ENCODE measurements at regions not wholly inside any gene's neighbourhood (a gene's known extent, or its start where the extent isn't known, plus 50 kb on each side); places are given as distances from the start of the nearest gene placed in this dataset.
A peak's percentile ranks its signal among the peaks of the same experiment; 100 is the strongest.

GRCh38 chr13:34357435-34358232 is 539.7 kb downstream of the RFC3 start:
- no peak overlapping the region for H3K27ac ChIP-seq (ENCODE audit: low read depth in 1 of 2, low read length in 2 of 2)
- no peak overlapping the region for H3K4me3 ChIP-seq (ENCODE audit: low read depth in 1 of 3, low read length in 3 of 3)
- no peaks in the 10 kb centered on the region for H3K4me1 ChIP-seq (ENCODE audit: control insufficient read depth in 4 of 4, insufficient read depth in 4 of 4, low read length in 3 of 4)
- no peaks in the 10 kb centered on the region for H3K9me3 ChIP-seq (ENCODE audit: control insufficient read depth in 4 of 4, low read length in 3 of 4)
- no peak overlapping the region for H3K9ac ChIP-seq (ENCODE audit: low read depth in 1 of 2, low read length in 2 of 2)
- peaks cover 0 to 3% (median 0%) of the 10 kb centered on the region in 4 donors for H3K27me3 ChIP-seq (ENCODE audit: control insufficient read depth in 4 of 4, insufficient read depth in 4 of 4, low read length in 3 of 4)
- DNase-seq (ENCODE audit: low spot score) = no peak
- no peaks in the 10 kb centered on the region for H3K36me3 ChIP-seq (ENCODE audit: control insufficient read depth in 4 of 4, insufficient read depth in 3 of 4, low read depth in 1 of 4, low read length in 3 of 4)
- WGBS = 61% methylated on average over 10 of the region's 10 CpGs
- TF ChIP-seq HNF4G (IDR thresholded peaks at IDR 0.05) (no peak), GABPA (IDR thresholded peaks at IDR 0.05 in 1 of 2, conservative IDR thresholded peaks at IDR 0.05 in 1 of 2) (no peak), FOXA2 (IDR thresholded peaks at IDR 0.05) (no peak), HNF4A (conservative IDR thresholded peaks at IDR 0.05) (no peak), JUND (IDR thresholded peaks at IDR 0.05) (no peak), FOXA1 (IDR thresholded peaks at IDR 0.05) (no peak), SP1 (IDR thresholded peaks at IDR 0.05) (no peak), NR2F2 (IDR thresholded peaks at IDR 0.05) (no peak), TAF1 (conservative IDR thresholded peaks at IDR 0.05) (no peak), RXRA (IDR thresholded peaks at IDR 0.05) (no peak), EGR1 (IDR thresholded peaks at IDR 0.05; ENCODE audit: low read depth in 2 of 2) (no peak), YY1 (IDR thresholded peaks at IDR 0.05) (no peak)
- TF ChIP-seq, protein P1, sequence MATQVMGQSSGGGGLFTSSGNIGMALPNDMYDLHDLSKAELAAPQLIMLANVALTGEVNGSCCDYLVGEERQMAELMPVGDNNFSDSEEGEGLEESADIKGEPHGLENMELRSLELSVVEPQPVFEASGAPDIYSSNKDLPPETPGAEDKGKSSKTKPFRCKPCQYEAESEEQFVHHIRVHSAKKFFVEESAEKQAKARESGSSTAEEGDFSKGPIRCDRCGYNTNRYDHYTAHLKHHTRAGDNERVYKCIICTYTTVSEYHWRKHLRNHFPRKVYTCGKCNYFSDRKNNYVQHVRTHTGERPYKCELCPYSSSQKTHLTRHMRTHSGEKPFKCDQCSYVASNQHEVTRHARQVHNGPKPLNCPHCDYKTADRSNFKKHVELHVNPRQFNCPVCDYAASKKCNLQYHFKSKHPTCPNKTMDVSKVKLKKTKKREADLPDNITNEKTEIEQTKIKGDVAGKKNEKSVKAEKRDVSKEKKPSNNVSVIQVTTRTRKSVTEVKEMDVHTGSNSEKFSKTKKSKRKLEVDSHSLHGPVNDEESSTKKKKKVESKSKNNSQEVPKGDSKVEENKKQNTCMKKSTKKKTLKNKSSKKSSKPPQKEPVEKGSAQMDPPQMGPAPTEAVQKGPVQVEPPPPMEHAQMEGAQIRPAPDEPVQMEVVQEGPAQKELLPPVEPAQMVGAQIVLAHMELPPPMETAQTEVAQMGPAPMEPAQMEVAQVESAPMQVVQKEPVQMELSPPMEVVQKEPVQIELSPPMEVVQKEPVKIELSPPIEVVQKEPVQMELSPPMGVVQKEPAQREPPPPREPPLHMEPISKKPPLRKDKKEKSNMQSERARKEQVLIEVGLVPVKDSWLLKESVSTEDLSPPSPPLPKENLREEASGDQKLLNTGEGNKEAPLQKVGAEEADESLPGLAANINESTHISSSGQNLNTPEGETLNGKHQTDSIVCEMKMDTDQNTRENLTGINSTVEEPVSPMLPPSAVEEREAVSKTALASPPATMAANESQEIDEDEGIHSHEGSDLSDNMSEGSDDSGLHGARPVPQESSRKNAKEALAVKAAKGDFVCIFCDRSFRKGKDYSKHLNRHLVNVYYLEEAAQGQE (IDR thresholded peaks at IDR 0.05) = no peak
- TF ChIP-seq, protein P2, sequence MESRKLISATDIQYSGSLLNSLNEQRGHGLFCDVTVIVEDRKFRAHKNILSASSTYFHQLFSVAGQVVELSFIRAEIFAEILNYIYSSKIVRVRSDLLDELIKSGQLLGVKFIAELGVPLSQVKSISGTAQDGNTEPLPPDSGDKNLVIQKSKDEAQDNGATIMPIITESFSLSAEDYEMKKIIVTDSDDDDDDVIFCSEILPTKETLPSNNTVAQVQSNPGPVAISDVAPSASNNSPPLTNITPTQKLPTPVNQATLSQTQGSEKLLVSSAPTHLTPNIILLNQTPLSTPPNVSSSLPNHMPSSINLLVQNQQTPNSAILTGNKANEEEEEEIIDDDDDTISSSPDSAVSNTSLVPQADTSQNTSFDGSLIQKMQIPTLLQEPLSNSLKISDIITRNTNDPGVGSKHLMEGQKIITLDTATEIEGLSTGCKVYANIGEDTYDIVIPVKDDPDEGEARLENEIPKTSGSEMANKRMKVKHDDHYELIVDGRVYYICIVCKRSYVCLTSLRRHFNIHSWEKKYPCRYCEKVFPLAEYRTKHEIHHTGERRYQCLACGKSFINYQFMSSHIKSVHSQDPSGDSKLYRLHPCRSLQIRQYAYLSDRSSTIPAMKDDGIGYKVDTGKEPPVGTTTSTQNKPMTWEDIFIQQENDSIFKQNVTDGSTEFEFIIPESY (IDR thresholded peaks at IDR 0.05) = no peak
- TF ChIP-seq, protein P3, sequence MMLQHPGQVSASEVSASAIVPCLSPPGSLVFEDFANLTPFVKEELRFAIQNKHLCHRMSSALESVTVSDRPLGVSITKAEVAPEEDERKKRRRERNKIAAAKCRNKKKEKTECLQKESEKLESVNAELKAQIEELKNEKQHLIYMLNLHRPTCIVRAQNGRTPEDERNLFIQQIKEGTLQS (IDR thresholded peaks at IDR 0.05) = no peak
- TF ChIP-seq, protein P4, sequence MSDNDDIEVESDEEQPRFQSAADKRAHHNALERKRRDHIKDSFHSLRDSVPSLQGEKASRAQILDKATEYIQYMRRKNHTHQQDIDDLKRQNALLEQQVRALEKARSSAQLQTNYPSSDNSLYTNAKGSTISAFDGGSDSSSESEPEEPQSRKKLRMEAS (IDR thresholded peaks at IDR 0.05) = no peak

DNA sequence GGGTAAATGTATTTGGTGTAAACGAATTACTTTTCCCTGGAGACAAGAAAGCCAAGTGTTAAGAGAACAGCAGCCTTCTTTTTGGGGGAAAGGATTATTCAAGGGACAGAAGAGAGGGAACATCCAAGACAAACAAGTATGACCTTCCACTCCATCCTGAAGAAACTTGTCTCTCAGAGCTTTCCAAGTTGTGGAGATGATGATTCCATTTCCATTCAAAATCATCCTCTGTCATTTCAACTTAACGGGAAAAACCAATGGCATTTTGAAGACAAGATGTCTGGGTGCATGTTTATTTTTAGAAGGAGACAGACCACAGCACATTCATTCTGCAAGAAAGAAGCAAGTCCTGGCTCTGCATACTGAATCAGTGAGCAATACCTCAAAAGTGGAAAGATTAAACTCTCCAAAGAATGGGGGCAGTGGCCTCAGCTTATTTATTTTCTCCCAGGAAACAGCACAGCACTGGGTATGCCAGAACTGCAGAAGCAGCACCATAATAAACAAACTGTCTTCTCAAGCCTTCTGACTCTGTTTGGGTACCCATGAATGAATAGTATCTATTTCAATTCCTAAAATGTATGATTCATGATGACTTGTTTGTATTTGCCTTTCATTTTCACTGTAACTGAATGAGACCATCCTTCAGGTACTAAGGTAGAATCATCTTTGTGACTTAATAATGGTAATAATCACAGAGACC is 541.0 kb downstream of the RFC3 start:
- Histone ChIP-seq H3K4me3 (ENCODE audit: low read depth in 1 of 3, low read length in 3 of 3) (no peak overlapping the region), H3K9ac (ENCODE audit: low read depth in 1 of 2, low read length in 2 of 2) (no peak overlapping the region), H3K9me3 (ENCODE audit: control insufficient read depth in 4 of 4, low read length in 3 of 4) (no peaks in the 10 kb centered on the region), H3K36me3 (ENCODE audit: control insufficient read depth in 4 of 4, insufficient read depth in 3 of 4, low read depth in 1 of 4, low read length in 3 of 4) (no peaks in the 10 kb centered on the region), H3K27me3 (ENCODE audit: control insufficient read depth in 4 of 4, insufficient read depth in 4 of 4, low read length in 3 of 4) (peaks cover 0 to 3% (median 0%) of the 10 kb centered on the region in 4 donors), H3K27ac (ENCODE audit: low read depth in 1 of 2, low read length in 2 of 2) (no peak overlapping the region), H3K4me1 (ENCODE audit: control insufficient read depth in 4 of 4, insufficient read depth in 4 of 4, low read length in 3 of 4) (no peaks in the 10 kb centered on the region)
- 54% methylated on average over 2 of the region's 2 CpGs for WGBS
- no peak for DNase-seq (ENCODE audit: low spot score)
- TF ChIP-seq, protein P3 (IDR thresholded peaks at IDR 0.05) = no peak
- no peak for TF ChIP-seq HNF4A (conservative IDR thresholded peaks at IDR 0.05)
- TF ChIP-seq JUND (IDR thresholded peaks at IDR 0.05) = no peak
- TF ChIP-seq GABPA (IDR thresholded peaks at IDR 0.05 in 1 of 2, conservative IDR thresholded peaks at IDR 0.05 in 1 of 2) = no peak
- peak in 1 of 2 donors; percentile 21 for TF ChIP-seq RXRA (IDR thresholded peaks at IDR 0.05)
- peak; percentile 73 for TF ChIP-seq NR2F2 (IDR thresholded peaks at IDR 0.05)
- TF ChIP-seq FOXA2 (IDR thresholded peaks at IDR 0.05) = no peak
- TF ChIP-seq, protein P1 (IDR thresholded peaks at IDR 0.05) = no peak

Measured in liver (tissue), 7 donors.